ENCODE measurements at regions not wholly inside any gene's neighbourhood (a gene's known extent, or its start where the extent isn't known, plus 50 kb on each side); places are given as distances from the start of the nearest gene placed in this dataset.

DNA sequence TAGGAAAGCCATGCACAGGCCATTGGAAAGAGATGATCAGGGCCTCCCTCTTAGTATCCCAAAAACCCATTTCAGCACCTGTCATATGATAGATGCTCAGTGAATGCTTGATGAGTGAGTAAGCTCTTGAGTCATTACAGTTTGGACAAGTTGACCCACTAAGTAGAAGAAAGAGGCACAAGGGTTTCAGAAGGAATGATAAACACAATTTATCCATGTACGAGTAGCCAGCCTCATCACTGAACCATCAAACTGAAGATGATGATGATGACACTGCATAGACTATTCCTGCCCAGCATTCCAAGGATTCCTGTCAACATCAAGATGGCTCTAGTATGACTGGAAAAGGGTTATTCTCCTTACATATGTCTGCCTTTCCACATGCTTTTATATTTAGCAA lies 596.0 kb downstream of the BCL11A start:
- Histone ChIP-seq H3K27ac (no peak overlapping the region), H3K9me3 (no peaks in the 10 kb centered on the region), H3K4me1 (peaks cover 13% of the 10 kb centered on the region), H3K27me3 (no peaks in the 10 kb centered on the region), H3K36me3 (replicated peaks in 1 of 2; ENCODE audit: insufficient read depth in 1 of 2, low read depth in 2 of 2) (no peaks in the 10 kb centered on the region), H3K4me3 (no peak overlapping the region)
- no peak for DNase-seq
- no peak for ATAC-seq
- TF ChIP-seq POLR2A (IDR thresholded peaks at IDR 0.05) = no peak
- TF ChIP-seq CTCF (IDR thresholded peaks at IDR 0.05) = no peak
- intact Hi-C loops (cut with DNase I) = no loop called here
- WGBS, 2 donors = 73 to 76% methylated on average over 1 of the region's 1 CpG

- Histone ChIP-seq H3K9me3 (no peaks in the 10 kb centered on the region), H3K27me3 (no peaks in the 10 kb centered on the region), H3K4me1 (peaks cover 7% of the 10 kb centered on the region), H3K4me3 (no peak overlapping the region), H3K27ac (no peak overlapping the region), H3K36me3 (replicated peaks in 1 of 2; ENCODE audit: insufficient read depth in 1 of 2, low read depth in 2 of 2) (no peaks in the 10 kb centered on the region)
- intact Hi-C loops (cut with DNase I) = no loop called here
- ATAC-seq (no peak), DNase-seq (no peak)
- WGBS, 2 donors = 71 to 92% methylated on average over 4 of the region's 4 CpGs
- TF ChIP-seq POLR2A (IDR thresholded peaks at IDR 0.05) = no peak
- TF ChIP-seq CTCF (IDR thresholded peaks at IDR 0.05) = no peak
These were observed 596.5 kb downstream of the BCL11A start for GRCh38 chr2:59956981-59957380.

DNA sequence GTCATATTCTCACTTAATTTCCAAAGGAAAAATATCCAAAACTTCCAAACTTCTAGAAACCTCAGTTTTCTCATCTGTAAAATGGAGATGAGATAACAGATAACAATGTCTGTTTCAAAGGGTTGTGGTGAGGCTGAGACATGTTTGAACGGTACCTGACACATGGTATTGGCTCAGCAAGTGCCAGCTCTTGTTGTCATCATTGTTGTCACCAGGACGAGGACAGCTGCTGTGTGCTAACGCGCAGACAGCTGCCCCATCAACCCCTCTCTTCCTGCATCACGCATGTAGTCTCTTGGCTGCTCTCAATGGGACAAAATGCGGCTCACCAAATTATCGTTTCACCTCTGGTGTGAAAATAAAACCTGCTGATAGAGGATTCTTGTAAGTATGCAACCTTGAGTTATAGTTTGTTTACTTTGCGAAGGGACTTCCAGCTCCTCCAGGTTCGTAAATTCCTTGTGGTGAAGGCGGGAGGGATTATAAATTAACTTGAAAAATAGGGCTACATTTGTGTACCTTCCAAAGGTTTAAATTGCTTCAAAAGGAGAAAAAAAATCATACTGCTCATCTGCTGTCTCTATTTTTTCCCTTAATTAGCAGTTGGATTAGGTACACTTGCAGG lies 605.4 kb downstream of the BCL11A start:
- DNase-seq (peak in 1 of 4 donors; percentile 7), ATAC-seq (peak; percentile 33)
- WGBS, 2 donors = 38 to 45% methylated on average over 10 of the region's 10 CpGs

GRCh38 chr2:59947209-59947608 lies 606.2 kb downstream of the BCL11A start:
- Histone ChIP-seq H3K27me3 (no peaks in the 10 kb centered on the region), H3K27ac (peak overlapping the region in 1 of 4 donors; percentile 17), H3K36me3 (replicated peaks in 1 of 2; ENCODE audit: insufficient read depth in 1 of 2, low read depth in 2 of 2) (no peaks in the 10 kb centered on the region), H3K9me3 (no peaks in the 10 kb centered on the region), H3K4me1 (peaks cover 31% of the 10 kb centered on the region), H3K4me3 (no peak overlapping the region)
- intact Hi-C loops (cut with DNase I) = no loop called here
- WGBS, 2 donors = 22 to 31% methylated on average over 3 of the region's 3 CpGs
- TF ChIP-seq CTCF (IDR thresholded peaks at IDR 0.05) (no peak), POLR2A (IDR thresholded peaks at IDR 0.05) (no peak)
- ATAC-seq (peak; percentile 53), DNase-seq (no peak)

More for the DNA sequence above, 605.4 kb downstream of the BCL11A start:
- no peak for TF ChIP-seq CTCF (IDR thresholded peaks at IDR 0.05)
- no peak for TF ChIP-seq POLR2A (IDR thresholded peaks at IDR 0.05)
- no peaks in the 10 kb centered on the region for H3K36me3 ChIP-seq (replicated peaks in 1 of 2; ENCODE audit: insufficient read depth in 1 of 2, low read depth in 2 of 2)
- intact Hi-C loops (cut with DNase I) = no loop called here
- peak overlapping the region in 2 of 4 donors; percentile 34 to 42 for H3K27ac ChIP-seq
- peaks cover 31% of the 10 kb centered on the region for H3K4me1 ChIP-seq
- H3K27me3 ChIP-seq = no peaks in the 10 kb centered on the region
- no peaks in the 10 kb centered on the region for H3K9me3 ChIP-seq
- H3K4me3 ChIP-seq = no peak overlapping the region

GRCh38 chr2:59939236-59939635 lies 614.2 kb downstream of the BCL11A start:
- H3K27ac ChIP-seq = no peak overlapping the region
- H3K4me1 ChIP-seq = no peaks in the 10 kb centered on the region
- ATAC-seq = no peak
- DNase-seq = no peak
- H3K27me3 ChIP-seq = no peaks in the 10 kb centered on the region
- no peaks in the 10 kb centered on the region for H3K9me3 ChIP-seq
- no peak for TF ChIP-seq CTCF (IDR thresholded peaks at IDR 0.05)
- H3K36me3 ChIP-seq (replicated peaks in 1 of 2; ENCODE audit: insufficient read depth in 1 of 2, low read depth in 2 of 2) = no peaks in the 10 kb centered on the region
- WGBS, 2 donors = 87 to 92% methylated on average over 3 of the region's 3 CpGs
- no peak overlapping the region for H3K4me3 ChIP-seq
- intact Hi-C loops (cut with DNase I) = no loop called here
